ENCODE measurements at regions not wholly inside any gene's neighbourhood (a gene's known extent, or its start where the extent isn't known, plus 50 kb on each side); places are given as distances from the start of the nearest gene placed in this dataset.
"Not testable (repeated sequence)": the region's sequence is repeated elsewhere in the genome, so short reads cannot be mapped to it uniquely, and the experiment has no call there.

DNA sequence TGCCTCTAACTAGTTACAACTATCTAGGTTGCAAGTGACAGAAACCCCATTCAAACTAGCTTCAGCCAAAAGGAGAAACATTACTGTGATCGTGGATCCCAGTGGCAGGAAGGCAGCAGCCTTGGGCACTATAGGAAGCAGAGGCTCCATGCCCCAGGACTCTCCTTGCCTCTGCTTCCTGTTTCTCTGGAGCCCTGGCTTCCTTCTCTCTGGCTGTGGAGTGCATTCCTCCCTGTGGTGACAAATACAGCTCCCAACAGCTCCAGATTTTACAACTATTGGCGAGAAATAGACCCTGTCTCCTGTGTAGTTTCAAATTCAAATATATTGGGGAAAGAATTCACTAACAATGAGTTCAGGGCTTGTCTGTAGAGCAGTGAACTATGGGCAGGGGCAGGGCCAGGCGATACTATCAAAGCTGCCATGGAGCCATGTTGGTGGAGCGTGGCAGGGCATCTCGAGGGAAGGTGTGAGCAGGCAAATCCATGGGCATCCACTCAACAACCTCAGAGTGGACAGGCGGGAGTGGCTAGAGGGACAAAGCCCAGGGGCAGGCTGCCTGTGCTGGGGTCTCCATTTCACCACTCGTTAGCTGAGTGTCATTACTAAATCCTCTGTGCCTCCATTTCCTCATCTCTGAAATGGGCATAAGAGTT lies 189.5 kb downstream of the ERCC6L2 start:
- DNase-seq (ENCODE audit: low spot score): no peak

DNA sequence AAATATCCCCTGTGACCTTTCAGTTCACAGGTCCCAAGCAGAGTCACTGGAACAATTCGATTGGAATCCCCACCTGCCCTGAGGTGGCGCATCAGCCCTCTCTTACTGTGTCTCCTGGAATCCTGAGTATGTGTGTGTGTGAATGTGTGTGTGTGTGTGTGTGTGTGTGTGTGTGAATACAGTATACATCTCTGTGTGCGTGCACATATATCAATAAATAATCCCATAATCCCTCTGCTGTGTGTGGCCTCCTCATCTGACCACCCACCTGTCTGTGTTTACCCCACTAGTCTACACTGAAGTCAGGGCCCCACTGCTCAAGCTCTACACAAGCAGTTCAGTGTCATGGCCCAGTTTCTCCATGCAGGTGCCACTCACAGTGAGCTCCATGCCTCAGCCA lies 187.4 kb downstream of the ERCC6L2 start:
- no peak for DNase-seq (ENCODE audit: low spot score)

DNA sequence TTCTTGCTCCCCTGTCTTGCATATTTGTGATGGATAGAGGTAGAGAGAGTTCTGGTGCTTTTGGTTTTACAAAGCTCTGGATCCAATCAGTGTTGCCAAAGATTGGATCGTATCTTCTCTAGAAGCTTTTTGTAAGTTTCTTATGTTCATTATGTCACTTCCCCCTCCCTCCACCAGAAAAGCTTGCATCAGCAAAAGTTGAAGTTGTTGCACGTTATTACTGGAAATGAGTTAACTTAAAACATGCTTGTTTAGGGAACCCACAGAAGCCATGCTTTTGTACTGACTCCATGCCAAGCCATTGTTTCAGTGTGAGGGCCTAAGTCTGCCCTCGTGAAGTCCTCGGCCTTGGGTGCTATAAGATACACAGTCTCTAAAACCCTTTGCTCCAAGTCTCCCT lies 186.5 kb downstream of the ERCC6L2 start:
- no peak for DNase-seq (ENCODE audit: low spot score)

DNA sequence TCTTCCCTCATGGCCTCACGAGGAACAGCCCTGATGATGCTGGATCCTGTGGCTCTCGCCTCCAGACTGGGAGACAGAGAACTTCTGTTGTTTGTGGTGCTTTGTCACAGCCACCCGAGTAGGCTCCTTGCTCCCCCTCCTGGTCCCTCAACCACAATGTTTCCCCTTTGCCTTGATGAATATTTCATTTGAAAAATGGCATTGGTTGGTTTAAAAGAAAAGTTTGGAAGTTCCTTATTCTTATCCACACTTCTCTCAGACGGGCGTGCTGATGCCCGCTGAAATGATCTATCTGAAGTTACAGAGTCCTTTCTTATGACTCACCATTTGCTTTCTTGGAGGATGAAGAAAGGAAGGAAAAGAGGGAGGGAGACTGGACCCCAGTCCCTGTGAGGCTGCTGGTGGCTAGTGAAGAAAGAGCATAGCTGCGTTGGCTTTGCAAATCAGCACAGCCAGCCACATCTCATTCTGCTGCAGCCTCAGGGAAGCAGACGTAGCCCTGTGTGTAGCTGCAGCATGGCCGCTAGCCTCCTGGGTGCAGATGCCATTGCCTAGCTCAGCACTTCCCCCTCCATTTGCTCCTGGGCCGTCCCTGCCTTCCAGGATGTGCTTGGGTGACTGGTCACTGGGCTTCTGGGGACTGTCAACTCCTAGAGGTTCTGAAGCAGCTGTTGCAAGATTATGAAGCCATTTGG lies 185.9 kb downstream of the ERCC6L2 start:
- peak; percentile 38 for DNase-seq (ENCODE audit: low spot score)

DNA sequence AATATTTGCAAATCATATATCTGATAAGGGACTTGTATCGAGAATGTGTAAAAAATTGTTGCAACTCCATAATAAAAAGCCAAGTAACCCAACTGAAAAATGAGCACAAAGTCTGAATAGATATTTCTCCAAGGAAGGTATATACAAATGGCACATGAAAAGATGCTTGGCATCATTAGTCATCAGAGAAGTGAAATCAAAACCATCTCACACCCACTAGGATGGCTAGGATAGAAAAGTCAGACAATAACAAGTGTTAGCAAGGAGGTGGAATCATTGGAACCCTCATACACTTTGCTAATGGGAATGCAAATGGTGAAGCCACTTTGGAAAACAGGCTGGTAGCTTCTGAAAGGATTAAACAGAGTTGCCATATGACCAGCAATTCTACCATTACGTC lies 182.7 kb downstream of the ERCC6L2 start:
- no peak for DNase-seq (ENCODE audit: low spot score)

DNA sequence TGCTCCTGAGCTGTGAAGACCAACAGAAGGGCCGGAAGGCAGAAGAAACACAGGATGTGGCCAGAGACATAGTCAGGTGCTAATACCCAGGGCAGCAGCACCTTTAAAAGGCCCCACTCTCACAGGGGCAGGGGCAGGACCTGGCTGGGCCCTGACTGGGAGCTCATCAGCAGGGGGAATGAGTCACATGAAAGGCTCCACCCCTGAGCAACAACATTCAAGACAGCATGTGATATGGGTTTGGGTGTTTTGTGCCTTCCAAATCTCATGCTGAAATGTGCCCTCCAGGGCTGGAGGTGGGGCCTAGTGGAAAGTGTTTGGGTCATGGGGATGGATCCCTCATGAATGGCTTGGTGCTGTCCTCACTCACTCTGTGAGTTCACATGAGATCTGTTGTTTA lies 181.7 kb downstream of the ERCC6L2 start:
- DNase-seq (ENCODE audit: low spot score): no peak

DNA sequence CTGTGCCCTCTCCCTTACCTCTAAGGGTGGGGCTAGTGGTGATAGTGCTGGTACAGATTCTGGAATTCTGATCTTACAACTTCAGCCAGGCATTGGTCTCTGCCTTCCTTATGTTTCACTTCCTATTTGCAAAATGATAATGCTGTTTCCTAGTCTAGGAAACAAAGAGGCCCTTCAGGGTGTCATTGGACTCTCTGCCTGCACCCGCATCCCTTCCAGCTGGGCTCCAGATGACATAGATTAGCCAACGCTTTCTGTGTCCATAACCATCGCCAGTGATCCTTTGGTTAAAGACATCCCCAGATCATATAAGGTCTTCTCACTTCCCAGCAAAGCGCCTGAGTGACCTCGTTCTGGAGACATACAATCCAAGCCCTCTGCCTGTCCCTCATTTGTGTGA lies 180.7 kb downstream of the ERCC6L2 start:
- DNase-seq (ENCODE audit: low spot score): no peak

DNA sequence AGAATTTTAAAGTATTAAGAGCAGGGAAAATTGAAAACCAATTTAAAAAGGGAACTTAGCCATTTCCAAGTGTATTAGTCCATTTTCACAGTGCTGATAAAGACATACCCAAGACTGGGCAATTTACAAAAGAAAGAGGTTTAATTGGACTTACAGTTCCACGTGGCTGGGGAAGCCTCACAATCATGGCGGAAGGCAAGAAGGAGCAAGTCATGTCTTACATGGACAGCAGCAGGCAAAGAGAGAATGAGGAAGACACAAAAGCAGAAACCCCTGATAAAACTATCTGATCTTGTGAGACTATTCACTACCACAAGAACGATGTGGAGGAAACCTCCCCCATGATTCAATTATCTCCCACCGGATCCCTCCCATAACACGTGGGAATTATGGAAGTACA lies 178.8 kb downstream of the ERCC6L2 start:
- DNase-seq (ENCODE audit: low spot score): not testable (repeated sequence)

DNA sequence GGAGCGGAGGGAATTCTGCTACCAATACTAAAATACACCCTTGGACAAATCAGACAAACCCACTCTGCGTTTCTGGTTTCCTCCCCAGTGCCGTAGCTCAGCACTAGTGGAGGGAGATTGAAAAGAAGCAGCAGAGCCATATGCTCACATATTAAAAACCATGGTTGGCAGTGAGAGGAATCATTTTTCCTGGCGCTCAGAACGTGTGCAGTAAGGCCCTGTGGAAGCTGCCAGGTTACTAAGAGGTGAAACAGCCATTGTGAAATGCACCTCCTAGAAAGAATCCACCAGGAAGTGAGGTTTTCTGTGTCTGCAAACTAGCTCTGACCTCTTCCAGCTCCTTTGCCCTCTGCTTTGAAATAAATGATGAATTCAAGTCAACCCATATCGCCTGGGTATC lies 177.2 kb downstream of the ERCC6L2 start:
- no peak for DNase-seq (ENCODE audit: low spot score)

DNA sequence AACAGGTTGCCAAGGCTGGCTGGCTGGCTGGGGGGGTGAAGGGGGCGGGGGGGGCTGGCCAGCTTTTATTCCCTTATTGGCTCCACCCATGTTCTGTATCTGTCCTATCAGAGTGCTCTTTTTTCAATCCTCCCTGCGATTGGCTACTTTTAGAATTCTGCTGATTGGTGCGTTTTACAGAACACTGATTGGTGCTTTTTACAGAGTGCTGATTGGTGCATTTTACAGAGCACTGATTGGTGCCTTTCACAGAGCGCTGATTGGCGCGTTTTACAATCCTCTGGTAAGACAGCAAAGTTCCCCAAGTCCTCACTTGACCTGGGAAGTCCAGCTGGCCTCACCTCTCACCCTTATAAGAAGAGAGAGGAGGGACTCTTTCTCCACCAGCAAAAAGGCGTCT lies 175.9 kb downstream of the ERCC6L2 start:
- no peak for DNase-seq (ENCODE audit: low spot score)

DNA sequence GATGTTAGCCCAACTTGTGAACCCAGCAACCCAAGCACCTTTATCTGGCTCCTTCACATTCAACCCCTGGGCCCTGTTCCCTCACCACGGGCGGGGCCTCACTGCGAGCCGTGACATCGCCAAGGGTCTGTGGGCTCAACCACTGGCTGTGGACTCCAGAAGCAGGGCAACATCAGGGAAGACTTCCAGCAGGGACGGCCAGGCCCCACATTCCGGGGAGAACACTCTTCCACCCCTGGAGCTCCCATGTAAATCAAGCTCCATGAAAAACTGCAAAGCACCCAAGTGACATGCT lies 175.3 kb downstream of the ERCC6L2 start:
- no peak for DNase-seq (ENCODE audit: low spot score)

DNA sequence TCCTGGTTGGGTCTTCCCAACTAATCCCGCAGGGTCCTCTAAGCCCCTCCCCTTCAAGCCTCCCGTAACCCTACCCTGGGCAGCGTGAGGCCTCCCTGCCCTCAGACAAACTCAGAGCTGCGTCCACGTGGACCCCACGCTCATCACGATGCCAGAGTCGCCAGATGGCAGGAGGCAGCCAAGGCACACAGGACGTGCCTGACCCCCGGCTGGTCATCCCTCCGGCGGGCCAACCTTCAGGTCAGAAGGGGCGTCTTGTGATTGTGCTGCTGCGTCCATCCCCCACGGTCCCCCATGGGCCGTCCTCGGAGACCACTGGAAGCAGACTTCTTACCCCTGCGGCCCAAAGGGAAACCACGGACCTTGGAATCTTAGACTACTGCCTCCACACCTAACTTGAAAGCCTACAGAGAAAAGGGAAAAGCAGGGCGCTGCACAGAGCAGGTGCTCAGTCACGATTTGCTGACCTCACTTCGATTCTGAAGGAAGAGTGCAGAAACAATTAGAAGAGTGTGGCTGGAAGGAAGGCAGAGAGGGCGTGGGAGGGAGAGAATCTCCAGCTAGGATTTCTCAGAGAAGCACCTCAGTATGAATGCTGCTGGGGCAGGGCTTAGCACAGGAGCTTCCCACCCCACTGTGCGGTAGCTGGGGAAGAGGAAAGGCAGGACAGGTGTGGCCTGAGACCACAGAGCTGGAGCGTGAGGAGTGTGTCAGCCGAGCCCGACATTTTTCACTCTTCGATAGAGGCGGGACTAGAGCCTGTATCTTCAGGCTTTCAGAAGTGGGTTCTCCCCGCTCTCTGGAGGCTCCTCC lies 174.8 kb downstream of the ERCC6L2 start:
- no peak for DNase-seq (ENCODE audit: low spot score)

DNA sequence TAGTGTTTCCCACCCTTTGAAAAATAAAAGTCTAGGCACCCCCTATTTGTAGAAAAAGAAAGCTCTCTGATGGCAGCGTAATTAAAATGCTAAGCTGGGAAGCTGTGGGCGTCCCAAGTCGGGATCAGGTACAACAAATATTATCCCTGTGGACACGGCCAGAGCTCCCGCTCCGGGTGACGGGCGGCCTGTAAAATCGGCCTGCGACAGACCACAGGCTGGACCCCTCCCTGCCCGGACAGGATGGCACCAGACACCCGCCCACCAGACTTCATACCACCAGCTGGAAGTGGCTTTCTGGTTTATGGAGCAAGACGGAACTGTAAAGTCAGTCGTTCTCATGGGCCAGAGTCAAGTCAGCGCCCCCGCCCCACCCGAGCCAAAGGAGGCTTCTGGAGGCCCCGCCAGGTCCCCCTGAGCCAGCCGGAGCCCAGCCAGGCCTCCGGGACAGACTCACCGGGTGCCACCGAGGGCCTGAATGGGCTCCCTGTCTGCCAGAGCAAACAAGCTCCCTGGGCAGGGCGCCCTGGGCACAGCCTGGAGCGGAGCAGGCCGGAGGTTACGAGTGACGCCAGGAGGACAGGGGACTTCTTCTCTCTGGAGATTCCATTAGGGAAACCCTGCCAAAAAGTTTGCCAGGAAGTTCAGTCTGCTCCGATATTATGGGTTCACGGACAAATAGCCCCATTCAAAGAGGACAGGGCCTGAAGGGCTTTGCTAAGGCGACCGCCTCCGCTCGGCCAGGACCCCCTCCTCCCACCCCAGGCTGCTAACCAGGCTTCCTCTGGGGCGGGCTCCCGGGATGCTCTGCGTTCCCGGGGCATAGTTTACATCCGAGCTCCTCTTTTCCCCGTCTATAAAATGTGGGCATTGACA lies 173.7 kb downstream of the ERCC6L2 start:
- DNase-seq (ENCODE audit: low spot score): peak; percentile 28

DNA sequence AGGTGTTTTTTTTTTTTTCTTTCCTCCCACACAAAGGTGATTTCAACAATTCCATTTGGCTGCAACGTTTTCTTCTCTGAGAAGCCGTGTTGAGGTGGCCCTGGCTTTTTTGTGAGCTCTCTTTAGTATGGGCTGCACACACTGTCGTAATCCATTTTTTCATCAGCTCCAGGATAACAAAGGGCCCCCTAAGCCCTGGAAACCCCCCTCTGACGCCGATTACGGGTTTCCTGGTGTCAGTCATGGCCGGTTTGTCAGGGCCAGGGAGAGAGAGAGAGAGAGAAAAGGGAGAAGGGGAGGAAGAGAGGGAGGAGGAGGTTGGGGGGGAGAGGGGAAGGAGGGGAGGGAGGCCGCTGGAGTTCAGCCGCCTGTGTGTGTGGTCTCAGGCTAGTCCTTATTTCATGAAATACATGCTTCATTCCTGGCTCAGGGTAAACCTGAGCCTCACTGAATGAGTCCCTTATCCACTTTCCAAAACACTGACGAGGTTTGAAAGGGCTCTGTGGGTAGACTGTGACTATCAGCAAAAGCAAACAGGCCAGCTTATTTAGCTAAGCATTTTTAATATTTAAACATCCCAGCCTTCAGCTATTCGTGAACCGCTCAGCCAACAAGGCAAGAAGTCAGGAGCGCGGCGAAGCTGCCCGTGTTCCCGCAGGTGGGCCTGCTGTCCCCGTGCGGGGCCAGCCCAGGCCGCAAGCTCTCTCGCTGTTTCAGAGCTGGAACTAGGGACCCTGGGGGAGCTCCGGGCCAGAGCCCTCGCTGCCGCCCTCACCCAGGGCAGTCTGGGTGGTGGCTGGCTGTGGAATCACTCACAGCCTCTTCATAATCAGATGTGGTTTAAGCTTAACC lies 172.8 kb downstream of the ERCC6L2 start:
- peak; percentile 22 for DNase-seq (ENCODE audit: low spot score)

DNA sequence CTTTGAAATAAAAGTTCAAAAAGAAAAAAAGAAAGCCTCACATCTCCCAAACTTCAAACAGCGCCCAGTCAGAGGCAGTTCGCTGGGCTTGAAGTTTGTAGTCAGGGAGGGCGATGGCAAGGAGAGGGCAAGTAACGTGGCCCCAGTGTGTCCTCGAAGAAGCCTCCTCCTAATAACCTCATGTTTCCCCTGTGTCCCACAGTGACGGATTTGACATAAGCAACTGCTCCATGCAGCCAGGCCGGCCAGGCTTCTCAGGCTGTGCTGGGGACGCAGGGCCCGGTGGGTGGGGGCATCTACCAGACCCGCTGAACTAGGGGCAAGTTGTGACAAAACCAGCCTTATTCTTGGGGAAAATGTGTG lies 172.2 kb downstream of the ERCC6L2 start:
- no peak for DNase-seq (ENCODE audit: low spot score)

DNA sequence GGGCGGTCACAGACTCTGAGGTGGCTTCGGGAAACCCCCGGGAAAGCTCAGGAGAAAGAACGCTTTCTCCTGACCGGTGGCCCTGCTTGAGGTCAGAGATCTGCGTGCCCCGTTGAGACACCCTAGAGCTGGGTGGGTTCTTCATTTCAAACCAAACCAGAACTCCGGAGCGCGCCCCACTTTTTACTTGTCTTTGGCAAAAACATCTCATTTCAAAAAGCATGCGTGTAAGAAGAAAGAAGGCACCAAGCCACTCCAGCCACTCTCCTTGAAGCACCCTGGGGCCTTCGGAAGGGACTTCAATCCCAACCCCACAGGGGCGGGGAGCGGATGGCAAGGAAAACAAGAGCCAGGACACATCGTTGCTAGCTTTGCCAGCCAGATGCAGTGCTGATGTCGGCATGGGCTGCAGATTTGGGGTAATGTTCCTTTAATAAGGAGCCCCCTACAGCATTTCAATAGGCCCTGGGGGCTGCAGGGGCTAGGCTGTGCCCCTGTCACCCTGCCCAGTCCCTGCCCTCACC lies 171.7 kb downstream of the ERCC6L2 start:
- DNase-seq (ENCODE audit: low spot score): no peak

DNA sequence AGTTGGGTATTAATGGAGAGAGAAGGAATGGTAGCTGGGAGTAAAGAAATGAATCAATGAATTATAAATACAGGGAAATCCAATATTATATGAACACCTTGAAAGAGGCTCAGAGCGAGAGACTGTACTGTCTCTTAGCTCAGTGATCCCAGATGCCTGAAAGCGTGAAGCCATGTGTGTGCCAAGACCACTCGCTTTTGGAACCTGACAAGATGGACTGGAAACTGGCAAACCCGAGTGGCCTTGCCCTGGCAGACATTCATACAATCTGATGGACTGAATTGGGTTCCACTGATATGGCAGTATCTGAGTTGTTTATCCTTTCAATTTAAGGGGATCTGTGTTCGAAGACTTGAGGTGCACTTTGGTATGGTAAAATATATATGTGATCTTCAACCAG lies 170.3 kb downstream of the ERCC6L2 start:
- no peak for DNase-seq (ENCODE audit: low spot score)

DNA sequence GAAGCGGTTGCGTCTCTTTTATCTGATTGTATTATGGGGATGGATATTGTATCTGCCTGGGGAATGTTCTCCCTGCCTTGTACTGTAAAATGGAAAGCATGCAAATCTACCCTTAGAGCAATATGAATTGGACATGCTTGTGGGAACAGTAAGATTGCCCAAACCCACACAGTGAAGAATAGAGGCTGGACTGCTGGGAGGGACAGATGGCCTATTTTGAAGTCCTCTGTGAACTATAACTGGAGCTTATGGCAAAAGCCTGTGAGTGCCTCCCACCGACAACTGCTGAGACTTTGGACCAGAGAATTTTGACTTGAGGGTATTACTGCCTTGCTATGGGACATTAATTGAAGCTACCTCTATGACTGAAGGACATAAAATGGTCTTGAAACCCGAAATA lies 168.9 kb downstream of the ERCC6L2 start:
- no peak for DNase-seq (ENCODE audit: low spot score)

DNA sequence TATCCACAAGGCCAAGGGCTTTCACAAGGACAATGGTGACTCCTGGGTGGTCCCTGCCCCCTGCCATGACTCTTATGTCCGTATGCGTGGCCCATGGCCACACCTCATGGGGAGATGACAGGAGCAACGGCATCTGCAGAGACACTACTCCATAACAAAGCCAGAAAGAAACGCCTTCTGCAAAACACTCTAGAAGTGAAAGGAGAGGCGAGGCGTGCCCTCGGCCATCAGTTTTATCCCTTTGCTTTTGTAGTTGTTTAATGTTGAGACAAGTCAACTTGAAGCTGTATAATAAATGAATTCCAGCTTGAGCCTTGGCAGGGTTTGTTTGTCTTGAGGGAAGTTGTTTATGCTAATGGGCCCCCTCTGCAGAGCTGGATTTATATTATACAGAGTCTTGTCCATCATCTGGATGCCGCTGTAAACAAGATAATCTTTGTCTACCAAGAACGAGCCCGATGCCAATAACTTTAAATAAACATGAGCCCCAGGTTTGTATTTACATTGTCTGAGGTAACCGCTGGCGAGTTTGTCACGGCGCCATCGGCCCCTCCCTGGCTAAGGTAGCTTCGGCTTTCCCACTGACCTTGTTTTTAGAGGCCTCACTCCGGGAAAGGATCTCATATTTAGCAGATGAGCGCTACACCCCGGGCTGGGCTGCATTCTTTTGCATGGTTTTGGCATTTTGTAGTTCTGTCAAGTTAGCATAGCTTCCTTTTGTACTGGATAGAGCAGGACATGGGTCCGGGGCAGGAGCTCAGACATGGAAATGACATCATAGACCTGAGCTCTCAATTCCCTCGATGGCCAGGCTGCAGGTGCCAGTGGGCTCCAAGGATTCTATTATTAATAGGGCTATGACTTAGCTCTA lies 165.3 kb downstream of the ERCC6L2 start:
- DNase-seq (ENCODE audit: low spot score): no peak

DNA sequence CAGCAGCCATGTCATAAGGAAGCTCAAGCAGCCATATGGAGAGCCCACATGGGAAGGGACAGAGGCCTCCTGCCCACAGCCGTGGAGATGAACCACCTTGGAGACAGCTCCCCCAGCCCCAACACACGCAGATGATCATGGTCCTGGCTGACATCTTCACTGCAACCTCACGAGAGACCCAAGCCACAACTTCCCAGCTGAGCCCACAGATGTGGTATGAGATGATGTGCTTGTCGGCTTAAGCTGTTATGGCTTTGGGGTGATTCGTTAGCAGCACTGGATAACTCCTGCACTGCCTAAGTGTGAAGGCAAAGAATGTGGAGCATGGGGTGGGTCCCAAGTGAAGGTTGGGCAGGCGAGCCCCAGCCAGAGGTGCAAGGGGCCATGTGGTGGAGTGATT lies 163.4 kb downstream of the ERCC6L2 start:
- no peak for DNase-seq (ENCODE audit: low spot score)
